WI38 (cell line): ENCODE measurements at regions not wholly inside any gene's neighbourhood (a gene's known extent, or its start where the extent isn't known, plus 50 kb on each side); places are given as distances from the start of the nearest gene placed in this dataset.

Experiments
- H3K4me3 ChIP-seq: 2 replicates; pipeline ENCODE4 v1.5.1; 2011; ENCODE audit warnings: low read depth, mild to moderate bottlenecking, control low read depth, low read length
- CTCF ChIP-seq: IDR thresholded peaks from 2 replicates; pipeline ENCODE4 v1.5.1; 2012; ENCODE audit warnings: low read depth, mild to moderate bottlenecking, control low read depth, low read length

GRCh38 chr18:30086351-30086750, 956.2 kb downstream of the DSC3 start:
- no peak overlapping the region for H3K4me3 ChIP-seq
- TF ChIP-seq CTCF: no peak

DNA sequence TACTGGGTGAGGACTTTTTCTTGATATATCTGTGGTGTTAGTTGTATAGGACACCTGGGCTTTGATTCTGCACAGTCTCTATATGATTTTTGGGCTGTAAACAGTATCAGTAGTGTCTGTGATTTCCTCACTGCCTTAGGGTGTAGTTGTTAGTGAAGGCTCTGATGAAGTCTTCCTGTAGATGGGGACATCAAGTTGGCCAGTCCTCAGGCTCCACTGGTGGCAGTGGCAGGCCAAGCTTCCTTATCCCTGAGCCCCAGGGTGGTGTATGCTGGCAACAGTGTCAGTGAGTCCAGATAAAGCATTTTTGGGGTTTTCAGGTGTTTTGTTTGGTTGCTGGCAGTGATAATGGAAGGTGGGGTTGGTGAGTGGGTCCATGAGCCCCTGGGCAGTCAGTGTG, 961.4 kb downstream of the DSC3 start:
- no peak for TF ChIP-seq CTCF
- no peak overlapping the region for H3K4me3 ChIP-seq

DNA sequence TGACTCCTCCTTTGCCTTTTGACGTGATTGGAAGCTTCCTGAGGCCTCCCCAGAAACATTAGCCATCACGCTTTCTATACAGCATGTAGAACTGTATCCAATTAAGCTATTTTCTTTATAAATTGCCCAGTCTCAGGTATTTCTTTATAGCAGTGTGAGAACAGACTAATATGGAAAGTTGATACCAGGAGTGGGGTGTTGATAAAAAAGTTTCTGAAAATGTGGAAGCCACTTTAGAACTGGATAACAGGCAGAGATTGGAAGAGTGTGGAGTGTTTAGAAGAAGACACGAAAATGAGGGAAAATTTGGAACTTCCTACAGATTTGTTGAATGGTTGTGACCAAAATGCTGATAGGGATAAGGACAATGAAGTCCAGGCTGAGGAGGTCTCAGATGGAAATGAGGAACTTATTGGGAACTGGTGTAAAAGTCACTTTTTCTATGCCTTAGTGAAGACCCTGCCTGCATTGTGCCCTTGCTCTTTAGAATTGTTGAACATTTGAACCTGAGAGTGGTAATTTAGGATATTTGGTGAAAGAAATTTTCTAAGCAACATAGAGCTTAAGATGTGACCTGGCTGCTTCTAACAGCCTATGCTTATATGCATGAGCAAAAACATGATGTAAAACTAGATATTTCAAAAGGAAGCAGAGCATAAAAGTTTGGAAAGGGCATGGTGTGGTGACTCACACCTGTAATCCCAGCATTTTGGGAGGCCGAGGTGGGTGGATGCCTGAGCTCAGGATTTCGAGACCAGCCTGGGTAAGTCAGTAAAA, 969.7 kb downstream of the DSC3 start:
- no peak for TF ChIP-seq CTCF
- no peak overlapping the region for H3K4me3 ChIP-seq

DNA sequence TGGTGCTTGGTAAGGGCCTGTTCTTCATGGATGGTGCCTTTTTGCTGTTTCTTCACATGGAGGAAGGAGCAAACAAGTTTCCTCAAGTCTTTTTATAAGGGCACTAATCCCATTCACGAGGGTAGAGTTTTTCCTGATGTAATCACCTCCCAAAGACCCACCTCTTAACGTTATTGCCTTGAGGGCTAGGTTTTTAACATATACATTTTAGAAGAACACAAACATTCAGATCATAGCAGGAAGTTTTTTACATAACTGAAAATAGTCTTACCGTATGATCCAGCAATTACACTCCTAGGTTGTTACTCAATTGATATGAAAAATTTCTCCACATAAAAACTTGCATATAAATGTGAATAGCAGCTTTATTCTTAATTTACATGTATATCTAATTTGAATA, 976.3 kb downstream of the DSC3 start:
- no peak for TF ChIP-seq CTCF

GRCh38 chr18:30057398-30057797, 985.1 kb downstream of the DSC3 start:
- no peak for TF ChIP-seq CTCF
- no peak overlapping the region for H3K4me3 ChIP-seq

More for the DNA sequence above, 976.3 kb downstream of the DSC3 start:
- H3K4me3 ChIP-seq: no peak overlapping the region

- TF ChIP-seq CTCF: no peak
- no peak overlapping the region for H3K4me3 ChIP-seq
These were observed 986.0 kb downstream of the DSC3 start for GRCh38 chr18:30056528-30056927.

GRCh38 chr18:30044496-30044895, 998.0 kb downstream of the DSC3 start:
- TF ChIP-seq CTCF: no peak
- no peak overlapping the region for H3K4me3 ChIP-seq
